Esophagus (tissue), 2 donors: ENCODE measurements at regions not wholly inside any gene's neighbourhood (a gene's known extent, or its start where the extent isn't known, plus 50 kb on each side); places are given as distances from the start of the nearest gene placed in this dataset.

ENCODE experiments used
- H3K27ac ChIP-seq, 2 donors: one replicate each; pipeline ENCODE4 v1.5.1; 2013; ENCODE audit warnings: low read depth in 2 of 2, mild to moderate bottlenecking in 2 of 2, inconsistent platforms in 1 of 2, low read length in 1 of 2, moderate library complexity in 1 of 2
- H3K27me3 ChIP-seq, 2 donors: one replicate each; pipeline ENCODE4 v1.6.1; 2013; ENCODE audit warnings: low read length in 2 of 2, control low read depth in 1 of 2, mild to moderate bottlenecking in 1 of 2; ENCODE audit not compliant: insufficient read depth in 2 of 2, control insufficient read depth in 1 of 2
- H3K36me3 ChIP-seq, 2 donors: one replicate each; pipeline ENCODE4 v1.6.1; 2013; ENCODE audit warnings: low read length in 1 of 2; ENCODE audit not compliant: control insufficient read depth in 2 of 2, insufficient read depth in 2 of 2
- H3K4me1 ChIP-seq, 2 donors: one replicate each; pipeline ENCODE4 v1.6.1; 2013; ENCODE audit warnings: low read length in 1 of 2; ENCODE audit not compliant: control insufficient read depth in 2 of 2, insufficient read depth in 2 of 2
- H3K4me3 ChIP-seq, 2 donors: one replicate each; pipeline ENCODE4 v1.5.1; 2013; ENCODE audit warnings: low read length in 2 of 2, mild to moderate bottlenecking in 2 of 2, low read depth in 1 of 2, moderate library complexity in 1 of 2
- H3K9me3 ChIP-seq, 2 donors: one replicate each; pipeline ENCODE4 v1.6.1; 2013; ENCODE audit warnings: mild to moderate bottlenecking in 2 of 2, low read depth in 1 of 2, low read length in 1 of 2, moderate library complexity in 1 of 2; ENCODE audit not compliant: control insufficient read depth in 2 of 2, insufficient read depth in 1 of 2
- WGBS, 2 donors: extraction: QIAGEN DNeasy Blood & Tissue Kit; methylation state at CpG; one replicate each; pipeline ENCODE4 v1.1.7; 2013; 5-methylcytosine and 5-hydroxymethylcytosine counted together
- donor health status: healthy with polysubstance abuse.
- donor health status: Bipolar disorder and iron deficiency.

DNA sequence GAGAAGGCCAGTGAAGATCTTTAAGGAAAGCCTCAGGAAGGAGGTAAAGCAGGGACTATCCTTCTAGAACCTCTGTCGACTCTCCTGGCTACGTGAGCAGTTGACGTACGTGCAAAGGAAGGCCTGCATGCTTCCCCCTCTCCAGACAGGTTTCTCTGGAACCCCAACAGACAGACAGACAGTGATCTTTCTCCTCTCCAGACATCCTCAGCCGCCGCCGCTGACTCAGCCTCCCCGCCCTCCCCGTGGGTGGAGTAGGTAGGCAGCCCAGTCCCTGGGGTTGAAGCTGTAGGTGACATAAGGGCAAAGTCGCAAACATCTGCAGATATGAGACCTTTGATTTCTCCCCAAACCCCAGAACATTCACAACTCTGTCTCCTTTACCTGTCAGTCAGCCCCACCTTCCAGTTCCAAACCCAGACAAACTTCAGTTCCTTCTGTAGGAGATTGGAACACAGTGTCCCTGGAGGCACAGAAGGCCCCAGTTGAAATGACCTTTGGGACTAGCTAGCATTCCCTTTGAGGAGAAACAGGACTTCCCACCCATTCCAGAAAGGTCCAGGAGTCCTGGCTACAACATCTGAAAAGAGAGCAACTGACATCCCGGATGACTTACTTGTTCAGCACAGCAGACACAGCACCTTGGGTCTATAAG lies 146.0 kb upstream of the JUN start:
- Histone ChIP-seq H3K4me3 (no peak overlapping the region), H3K36me3 (no peaks in the 10 kb centered on the region), H3K9me3 (no peaks in the 10 kb centered on the region), H3K27me3 (no peaks in the 10 kb centered on the region), H3K4me1 (peaks cover 0 to 11% of the 10 kb centered on the region in 2 donors), H3K27ac (peak overlapping the region; percentile 39 to 52)
- 48 to 52% methylated on average over 11 of the region's 11 CpGs for WGBS, 2 donors

- H3K27ac ChIP-seq, result no peak overlapping the region
Measured at GRCh38 chr1:58931024-58931423, 147.2 kb upstream of the JUN start.

DNA sequence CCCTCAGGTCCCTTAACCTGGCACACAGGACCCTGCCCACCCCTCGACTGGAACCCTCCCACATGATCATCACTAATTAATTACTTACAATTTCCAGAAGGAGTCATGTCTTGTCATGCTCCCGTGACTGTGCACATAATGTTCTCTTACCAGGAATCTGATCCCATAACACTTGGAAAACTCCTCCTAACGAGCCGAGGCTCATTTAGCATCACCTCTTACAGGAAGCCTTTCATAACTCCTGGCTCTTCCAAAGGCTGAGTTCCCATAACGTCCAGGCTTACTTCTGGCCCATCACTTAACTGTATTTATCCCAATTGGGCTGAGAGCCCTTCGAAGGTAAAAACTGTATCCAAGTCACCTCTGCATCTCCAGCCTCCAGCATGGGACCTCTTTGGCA lies 147.9 kb upstream of the JUN start:
- Histone ChIP-seq H3K27me3 (no peaks in the 10 kb centered on the region), H3K4me1 (peaks cover 0 to 11% of the 10 kb centered on the region in 2 donors), H3K27ac (peak overlapping the region in 1 of 2 donors; percentile 38), H3K9me3 (no peaks in the 10 kb centered on the region), H3K36me3 (no peaks in the 10 kb centered on the region), H3K4me3 (no peak overlapping the region)
- WGBS, 2 donors, result 57 to 69% methylated on average over 6 of the region's 6 CpGs

More at GRCh38 chr1:58931024-58931423, 147.2 kb upstream of the JUN start:
- no peaks in the 10 kb centered on the region for H3K36me3 ChIP-seq
- WGBS, 2 donors, result 64 to 71% methylated on average over 2 of the region's 2 CpGs
- peaks cover 0 to 11% of the 10 kb centered on the region in 2 donors for H3K4me1 ChIP-seq
- H3K9me3 ChIP-seq, result no peaks in the 10 kb centered on the region
- H3K4me3 ChIP-seq, result no peak overlapping the region
- no peaks in the 10 kb centered on the region for H3K27me3 ChIP-seq

- no peaks in the 10 kb centered on the region for H3K27me3 ChIP-seq
- H3K27ac ChIP-seq, result peak overlapping the region; percentile 80 to 90
- H3K4me1 ChIP-seq, result peaks cover 0 to 11% of the 10 kb centered on the region in 2 donors
- 32 to 37% methylated on average over 4 of the region's 4 CpGs for WGBS, 2 donors
- no peak overlapping the region for H3K4me3 ChIP-seq
- H3K9me3 ChIP-seq, result no peaks in the 10 kb centered on the region
- H3K36me3 ChIP-seq, result no peaks in the 10 kb centered on the region
Measured at GRCh38 chr1:58932859-58933598, 149.2 kb upstream of the JUN start.

- Histone ChIP-seq H3K27ac (peak overlapping the region; percentile 65 to 80), H3K9me3 (no peaks in the 10 kb centered on the region), H3K4me1 (peaks cover 0 to 11% of the 10 kb centered on the region in 2 donors), H3K27me3 (no peaks in the 10 kb centered on the region), H3K4me3 (no peak overlapping the region), H3K36me3 (no peaks in the 10 kb centered on the region)
- WGBS, 2 donors, result 95 to 99% methylated on average over 2 of the region's 2 CpGs
Measured at GRCh38 chr1:58933599-58933926, 149.7 kb upstream of the JUN start.

- Histone ChIP-seq H3K4me3 (no peak overlapping the region), H3K27ac (no peak overlapping the region), H3K36me3 (no peaks in the 10 kb centered on the region), H3K9me3 (no peaks in the 10 kb centered on the region), H3K4me1 (peaks cover 0 to 11% of the 10 kb centered on the region in 2 donors), H3K27me3 (no peaks in the 10 kb centered on the region)
- WGBS, 2 donors, result 64 to 80% methylated on average over 3 of the region's 3 CpGs
Measured at GRCh38 chr1:58934706-58935105, 150.9 kb upstream of the JUN start.

GRCh38 chr1:58936973-58937372 lies 153.1 kb upstream of the JUN start:
- H3K9me3 ChIP-seq, result no peaks in the 10 kb centered on the region
- WGBS, 2 donors, result 75 to 78% methylated on average over 2 of the region's 2 CpGs
- H3K4me1 ChIP-seq, result peaks cover 2 to 15% of the 10 kb centered on the region in 2 donors
- no peaks in the 10 kb centered on the region for H3K36me3 ChIP-seq
- no peak overlapping the region for H3K4me3 ChIP-seq
- no peaks in the 10 kb centered on the region for H3K27me3 ChIP-seq
- H3K27ac ChIP-seq, result no peak overlapping the region

DNA sequence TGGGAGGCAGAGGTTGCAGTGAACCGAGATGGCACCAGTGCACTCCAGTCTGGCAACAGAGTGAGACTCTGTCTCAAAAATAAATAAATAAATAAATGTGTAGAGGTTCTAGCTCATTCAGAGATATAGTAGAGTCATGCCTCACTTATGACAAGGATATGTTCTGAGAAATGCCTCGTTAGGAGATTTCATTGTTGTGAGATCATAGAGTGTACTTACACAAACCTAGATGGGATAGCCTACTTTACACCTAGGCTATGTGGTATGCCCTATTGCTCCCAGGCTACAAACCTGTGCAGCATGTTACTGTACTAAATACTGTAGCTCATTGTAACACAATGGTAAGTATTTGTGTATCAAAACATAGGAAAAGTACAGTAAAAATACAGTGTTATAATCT lies 155.3 kb upstream of the JUN start:
- 68 to 85% methylated on average over 2 of the region's 2 CpGs for WGBS, 2 donors
- peaks cover 2 to 16% of the 10 kb centered on the region in 2 donors for H3K4me1 ChIP-seq
- no peaks in the 10 kb centered on the region for H3K36me3 ChIP-seq
- H3K4me3 ChIP-seq, result no peak overlapping the region
- no peaks in the 10 kb centered on the region for H3K9me3 ChIP-seq
- H3K27me3 ChIP-seq, result no peaks in the 10 kb centered on the region
- H3K27ac ChIP-seq, result no peak overlapping the region

DNA sequence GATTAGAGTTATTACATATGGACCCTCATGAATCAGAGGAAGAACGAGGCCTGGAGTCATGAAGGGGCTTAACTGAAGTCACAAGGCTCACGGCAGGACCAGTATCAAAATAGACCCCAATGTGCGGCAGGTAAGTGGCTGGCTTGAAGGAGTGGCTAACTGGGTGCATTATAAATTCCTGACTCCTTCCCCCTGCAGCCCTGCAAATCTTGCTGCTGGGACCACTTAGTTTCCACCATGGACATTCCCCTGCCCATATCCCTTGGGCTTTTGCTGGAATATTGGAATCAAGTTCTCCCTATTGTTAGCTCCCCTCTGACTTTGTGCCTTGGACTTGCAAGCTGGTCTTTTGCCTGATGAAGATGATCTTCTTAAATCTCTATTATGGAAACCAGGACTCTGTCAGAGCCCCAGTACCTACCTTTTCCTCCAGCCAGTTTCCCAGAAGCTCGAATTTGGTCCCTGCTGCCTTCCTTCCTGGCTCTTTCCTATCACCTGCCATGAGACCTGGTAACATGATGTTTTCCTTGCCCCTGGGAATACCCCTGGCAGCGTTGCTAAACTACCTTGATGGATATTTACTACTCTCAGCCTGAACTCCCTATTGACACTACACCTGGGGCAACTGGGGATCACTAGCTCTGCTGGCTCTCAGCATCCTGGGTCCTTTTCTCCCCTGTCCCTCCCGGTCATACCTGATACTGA lies 156.0 kb upstream of the JUN start:
- H3K4me1 ChIP-seq, result peaks cover 2 to 19% of the 10 kb centered on the region in 2 donors
- WGBS, 2 donors, result 80 to 81% methylated on average over 6 of the region's 6 CpGs

More for the DNA sequence above, 156.0 kb upstream of the JUN start:
- no peak overlapping the region for H3K4me3 ChIP-seq
- no peaks in the 10 kb centered on the region for H3K36me3 ChIP-seq
- no peak overlapping the region for H3K27ac ChIP-seq
- H3K27me3 ChIP-seq, result no peaks in the 10 kb centered on the region
- H3K9me3 ChIP-seq, result no peaks in the 10 kb centered on the region
